Fibroblast of skin of right biceps (primary cell): ENCODE measurements at regions not wholly inside any gene's neighbourhood (a gene's known extent, or its start where the extent isn't known, plus 50 kb on each side); places are given as distances from the start of the nearest gene placed in this dataset.

Experiments
- DNase-seq: peaks from one replicate; pipeline ENCODE4 v3.0.0-alpha.2; 2013

DNA sequence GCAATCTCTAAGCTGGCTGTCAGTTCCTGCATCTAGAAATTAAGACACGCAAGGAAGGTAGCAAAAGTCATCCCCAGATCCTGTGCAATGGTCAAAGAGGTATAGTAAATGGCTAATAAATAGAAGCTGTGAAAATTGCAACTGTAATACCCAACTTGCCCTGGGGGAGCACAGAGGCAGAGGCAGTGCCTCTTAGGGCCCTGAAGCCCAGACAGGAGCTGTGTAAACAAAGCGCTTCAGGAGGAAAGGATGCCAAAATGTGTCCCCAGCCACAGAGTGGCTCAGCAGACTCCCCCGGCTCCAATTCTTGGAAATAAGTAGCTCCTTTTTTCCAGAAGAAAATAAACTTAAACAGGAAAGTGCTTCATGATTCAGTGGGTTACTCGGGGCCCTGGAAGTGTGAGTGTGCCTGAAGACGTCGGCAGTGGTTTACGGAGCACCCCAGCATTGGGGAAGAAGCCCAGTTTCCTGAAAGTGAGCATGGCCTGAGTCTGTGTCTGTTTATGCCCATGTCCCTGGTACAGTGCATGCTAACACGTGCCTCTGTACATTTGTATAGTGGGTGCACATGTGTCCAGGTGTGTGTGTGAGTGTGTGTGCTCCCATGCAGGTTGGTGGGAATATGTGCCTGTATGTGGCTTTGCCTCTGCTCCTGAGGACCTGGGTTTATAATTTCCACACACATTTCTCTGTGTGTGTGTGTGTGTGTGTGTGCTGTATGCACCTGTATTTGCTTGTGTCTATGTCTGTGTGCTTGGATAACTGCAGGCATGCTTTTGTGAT, 246.7 kb downstream of the MAFB start:
- DNase-seq: peak; percentile 42

DNA sequence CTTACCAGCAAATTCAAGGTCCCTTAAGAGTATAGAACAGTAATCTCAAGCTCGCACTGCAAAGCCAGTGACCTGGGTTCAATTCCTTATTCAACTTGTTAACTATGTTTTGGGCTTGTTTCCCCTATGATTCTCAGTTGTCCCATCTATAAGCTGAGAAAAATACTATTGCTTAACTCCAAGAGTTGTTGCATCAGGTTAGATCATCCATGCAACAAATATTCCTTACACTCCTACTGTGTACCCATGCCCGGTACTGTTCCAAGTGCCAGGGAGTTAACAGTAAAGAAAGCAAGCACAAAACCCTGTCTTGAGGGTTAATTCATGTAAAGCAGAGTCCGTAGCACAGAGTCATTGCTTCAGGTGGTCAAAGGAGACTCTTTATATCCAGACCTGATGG, 247.3 kb downstream of the MAFB start:
- DNase-seq: no peak

DNA sequence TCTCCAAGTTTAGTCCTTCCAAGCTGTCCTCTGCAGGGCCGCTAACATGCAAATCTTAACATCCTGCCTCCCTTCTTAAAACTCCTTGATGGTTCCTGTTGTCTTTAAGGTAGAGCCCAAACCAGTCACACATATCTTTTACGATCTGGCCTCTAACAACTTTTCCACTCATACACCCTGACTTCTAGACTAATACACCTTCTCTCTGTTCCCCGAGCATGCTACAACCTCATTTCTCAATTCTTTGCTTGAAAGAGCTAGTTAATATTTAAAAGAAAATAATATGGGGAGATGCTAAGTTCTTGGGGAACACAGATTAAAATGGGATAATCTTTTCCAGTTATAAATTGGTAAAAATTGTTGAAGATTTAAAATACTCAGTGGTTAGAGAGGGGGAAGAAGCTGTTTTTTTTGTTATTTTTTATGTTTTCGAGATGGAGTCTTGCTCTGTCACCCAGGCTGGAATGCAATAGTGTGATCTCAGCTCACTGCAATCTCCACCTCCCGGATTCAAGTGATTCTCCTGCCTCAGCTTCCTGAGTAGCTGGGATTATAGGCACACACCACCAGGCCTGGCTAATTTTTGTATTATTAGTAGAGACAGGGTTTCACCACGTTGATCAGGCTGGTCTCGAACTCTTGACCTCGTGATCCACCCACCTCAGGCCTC, 250.7 kb downstream of the MAFB start:
- peak; percentile 56 for DNase-seq

DNA sequence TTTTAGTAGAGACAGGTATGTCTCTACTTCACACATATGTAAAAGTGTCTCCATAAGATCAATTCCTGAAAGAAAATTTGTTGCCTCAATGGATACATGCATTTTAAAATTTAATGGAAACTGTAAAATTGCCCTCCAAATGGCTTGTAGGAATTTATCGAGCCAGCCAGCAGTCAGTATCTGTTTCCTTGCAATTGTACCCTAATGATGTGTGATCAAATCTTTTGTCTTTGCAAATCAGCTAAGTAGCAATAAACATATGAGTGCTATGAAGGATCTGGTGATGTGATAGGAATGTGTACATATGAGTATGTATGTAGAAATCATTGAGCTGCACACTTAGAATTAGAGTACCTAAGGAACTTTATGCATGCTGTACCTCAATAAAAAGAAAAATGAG, 253.0 kb downstream of the MAFB start:
- no peak for DNase-seq

DNA sequence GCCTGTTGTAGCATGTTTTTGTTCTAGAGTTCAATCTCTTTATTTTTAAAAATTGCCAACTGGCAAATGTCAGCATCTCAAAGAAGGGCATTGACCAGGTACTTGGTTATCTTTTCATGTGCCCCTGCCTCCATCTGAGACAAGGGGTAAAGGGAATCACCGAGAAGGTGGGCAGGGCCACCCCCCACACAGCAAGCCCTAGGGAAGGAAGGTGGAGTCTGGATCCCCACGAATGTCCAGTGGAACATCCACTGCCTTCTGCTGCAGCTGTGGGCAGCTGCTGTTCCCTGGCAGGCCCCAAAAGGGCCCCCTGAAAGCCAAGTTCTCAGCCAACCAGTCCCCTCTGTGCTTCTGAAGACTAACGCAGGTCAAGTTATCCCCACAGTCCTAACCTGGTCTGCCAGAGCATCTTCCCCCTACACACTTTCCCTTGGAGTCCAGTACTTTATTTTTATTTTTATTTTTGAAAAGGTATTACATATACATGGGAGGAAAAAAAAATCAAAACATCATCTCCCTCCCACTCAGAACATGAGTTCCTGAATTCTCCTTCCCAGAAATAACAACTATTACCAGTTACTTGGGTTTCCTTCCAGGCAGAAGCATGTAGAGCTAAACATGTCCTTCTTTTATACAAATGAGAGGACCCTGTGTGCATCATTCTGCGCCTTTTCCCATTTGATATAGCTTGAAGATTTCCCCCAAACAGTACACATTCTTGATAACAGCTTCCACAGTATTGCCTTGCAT, 253.7 kb downstream of the MAFB start:
- DNase-seq: no peak

DNA sequence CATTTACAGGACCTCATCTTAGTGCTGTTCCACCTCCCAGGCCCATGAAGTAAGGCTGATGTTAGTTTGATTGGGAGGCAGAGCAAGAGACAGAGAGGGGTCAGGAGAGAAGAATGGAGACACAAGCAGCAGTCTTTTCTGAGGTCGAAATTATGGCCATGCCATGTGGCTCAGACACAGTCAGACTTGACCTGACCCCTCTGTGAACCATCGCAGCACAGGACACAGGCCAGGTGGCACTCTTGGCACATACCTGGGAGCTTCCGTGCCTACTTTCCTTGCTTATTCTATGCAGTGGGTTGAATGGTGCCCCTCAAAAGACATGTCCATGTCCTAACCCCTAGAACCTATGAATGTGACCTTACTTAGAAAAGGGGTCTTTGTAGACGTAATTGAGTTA, 254.9 kb downstream of the MAFB start:
- DNase-seq: no peak

DNA sequence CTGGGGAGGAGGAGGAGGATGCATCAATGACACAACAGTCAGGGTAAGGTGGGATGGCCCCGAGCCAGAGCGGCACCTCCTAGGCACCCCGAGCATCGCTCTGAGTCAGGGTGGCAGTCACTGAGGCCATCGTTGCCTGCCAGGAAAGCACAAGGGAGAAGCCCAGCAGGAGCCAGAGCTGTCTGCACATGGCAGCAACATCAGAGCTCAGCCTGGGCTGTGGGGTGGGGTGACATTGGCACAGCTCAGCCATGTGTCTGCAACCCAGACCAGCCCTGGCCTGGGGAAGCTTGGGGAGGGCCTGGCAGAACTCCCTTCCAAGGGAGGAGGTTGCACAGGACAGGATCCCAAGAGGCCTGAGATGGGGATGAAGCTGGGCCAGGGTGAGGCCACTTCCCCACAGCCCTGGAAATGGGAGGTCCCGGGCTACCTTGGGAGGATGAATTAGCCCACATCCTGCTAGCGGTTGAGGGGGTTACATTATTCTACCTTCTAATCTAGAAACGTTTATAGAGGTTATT, 255.6 kb downstream of the MAFB start:
- no peak for DNase-seq

DNA sequence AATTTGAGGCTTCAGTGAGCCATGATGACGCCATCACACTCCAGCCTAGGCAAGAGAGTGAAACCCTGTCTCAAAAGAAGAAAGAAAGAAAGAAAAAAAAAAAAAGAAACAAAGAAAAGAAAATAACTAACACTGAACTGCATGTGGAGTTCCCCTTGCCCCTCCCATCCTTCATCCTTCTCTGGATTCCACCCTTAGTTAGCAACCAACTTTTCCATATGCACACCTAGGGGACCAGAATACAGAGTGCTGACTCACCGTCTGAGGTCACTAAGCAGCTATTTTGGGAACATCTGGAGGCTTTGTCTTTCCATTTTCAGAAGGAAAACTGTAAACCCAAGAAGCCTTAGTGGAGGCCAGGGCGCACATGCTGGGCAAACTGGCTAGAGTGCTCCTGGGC, 257.4 kb downstream of the MAFB start:
- peak; percentile 59 for DNase-seq

DNA sequence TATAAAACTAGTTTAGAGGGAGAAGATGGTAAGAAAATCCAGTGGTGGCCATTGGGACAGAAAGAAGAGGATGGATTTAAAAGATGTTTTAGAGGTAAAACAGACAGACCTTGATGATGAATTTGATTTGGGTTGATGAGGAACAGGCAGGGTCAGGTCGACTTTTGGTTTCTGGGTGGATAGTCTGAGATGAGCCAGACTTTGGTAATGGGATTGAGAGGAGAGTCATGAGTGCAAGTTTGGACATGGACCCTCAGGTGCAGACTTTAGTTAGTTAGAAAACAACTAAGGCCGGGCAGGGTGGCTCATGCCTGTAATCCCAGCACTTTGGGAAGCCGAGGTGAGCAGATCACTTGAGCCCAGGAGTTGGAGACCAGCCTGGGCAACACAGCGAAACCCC, 257.9 kb downstream of the MAFB start:
- DNase-seq: no peak

DNA sequence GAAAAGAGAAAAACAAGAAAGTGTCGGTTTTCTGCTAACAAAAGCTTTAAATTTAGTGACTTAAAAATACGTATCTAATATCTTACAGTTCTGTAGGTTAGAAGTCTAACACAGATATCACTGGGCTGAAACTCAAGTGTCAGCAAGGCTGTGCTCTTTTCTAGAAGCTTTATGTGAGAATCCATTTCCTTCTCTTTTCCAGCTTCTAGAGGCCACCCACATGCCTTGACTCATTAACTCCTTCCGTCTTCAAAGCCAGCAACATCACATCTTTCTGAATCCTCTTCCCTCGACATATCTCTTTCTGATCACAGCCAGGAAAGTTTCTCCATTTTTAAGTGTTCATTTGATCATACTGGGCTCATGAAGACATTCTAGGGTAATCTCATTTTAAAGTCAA, 262.0 kb downstream of the MAFB start:
- no peak for DNase-seq

DNA sequence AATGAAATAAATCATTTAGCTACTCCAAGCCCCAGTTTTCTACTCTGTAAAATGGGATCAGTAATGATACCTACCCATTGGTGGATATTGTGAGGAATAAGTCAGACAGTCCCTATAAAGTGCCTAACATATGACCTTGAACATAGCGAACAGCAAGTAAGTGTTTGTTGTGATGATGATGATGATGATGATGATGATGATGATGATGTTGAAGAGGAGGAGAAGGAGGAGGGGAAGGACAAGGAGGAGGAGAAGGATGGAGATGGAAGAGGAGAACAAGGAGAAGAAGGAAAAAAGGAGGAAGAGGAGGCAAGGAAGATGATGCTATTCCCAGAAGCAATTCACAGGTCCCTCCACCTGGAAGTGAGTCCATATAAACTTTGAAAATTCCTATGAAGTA, 264.3 kb downstream of the MAFB start:
- DNase-seq: no peak

DNA sequence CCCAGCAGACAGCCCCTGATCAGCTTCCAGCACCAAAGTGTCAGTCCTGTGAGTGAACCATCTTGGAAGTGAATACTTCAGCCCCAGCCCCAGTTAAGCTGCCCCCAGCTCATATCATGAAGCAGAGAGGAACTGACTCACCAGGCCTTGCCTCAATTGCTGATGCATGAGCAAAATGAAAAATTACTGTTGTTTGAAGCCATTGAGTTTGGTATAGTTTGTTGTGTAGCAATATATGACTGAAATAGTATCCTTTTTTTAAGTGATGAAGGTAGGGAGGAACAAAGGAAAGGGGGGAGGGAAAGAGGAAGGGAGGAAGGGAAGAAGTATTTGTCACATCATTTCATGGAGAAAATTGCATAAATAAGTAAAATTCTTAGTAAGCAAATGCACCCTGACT, 266.4 kb downstream of the MAFB start:
- DNase-seq: no peak

DNA sequence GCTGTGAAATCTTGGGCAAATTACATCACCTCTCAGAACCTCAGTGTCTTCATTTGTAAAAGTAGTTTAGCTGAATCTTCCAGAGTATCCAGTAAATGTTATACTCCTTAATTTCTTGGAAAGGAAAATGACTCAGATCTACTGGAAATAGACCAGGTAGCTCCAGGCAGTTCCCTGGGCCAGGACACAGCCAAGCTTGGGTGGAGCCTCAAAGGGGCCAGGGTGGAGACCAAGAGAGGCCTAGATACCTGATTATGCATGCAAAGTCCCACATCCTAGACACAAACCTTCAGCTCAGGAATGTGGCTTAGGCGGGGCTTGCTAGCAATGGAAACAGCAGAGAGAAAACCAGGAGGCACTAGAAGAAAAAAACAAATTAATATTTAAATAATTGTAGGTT, 272.8 kb downstream of the MAFB start:
- no peak for DNase-seq

DNA sequence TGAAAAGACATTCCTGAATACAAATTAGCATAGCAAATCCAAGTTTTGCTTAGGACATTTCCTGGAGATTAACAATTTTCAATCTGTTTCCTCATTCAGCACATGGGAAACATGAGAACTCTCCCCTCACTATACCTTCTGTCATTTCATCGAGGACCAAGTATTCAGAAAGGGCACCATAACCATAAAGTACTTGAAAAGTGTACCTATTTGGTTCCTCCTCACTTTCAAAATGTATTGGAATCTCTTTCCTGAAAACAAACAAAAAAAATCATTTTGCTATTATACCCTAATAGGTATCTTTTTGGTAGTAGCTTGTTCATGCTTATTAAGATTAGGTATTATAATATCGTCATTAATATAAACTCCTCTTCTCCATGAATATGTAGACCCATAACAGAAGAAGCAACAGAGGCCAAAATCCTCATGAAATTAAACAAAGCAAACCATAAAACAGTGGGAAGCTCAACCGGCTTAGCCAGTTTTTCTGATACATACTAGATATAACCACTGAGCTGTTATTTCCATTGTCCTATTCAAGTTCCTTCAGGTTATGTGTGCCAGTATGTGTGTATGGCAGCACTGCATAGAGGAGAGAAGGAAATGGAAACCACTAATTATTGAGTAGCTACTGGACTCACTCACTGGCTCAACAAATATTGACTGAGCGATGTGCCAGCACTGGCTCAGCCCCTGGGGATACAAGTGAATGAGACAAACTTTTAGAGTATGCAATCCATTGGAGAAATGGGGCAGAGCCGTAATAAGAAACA, 274.0 kb downstream of the MAFB start:
- no peak for DNase-seq

DNA sequence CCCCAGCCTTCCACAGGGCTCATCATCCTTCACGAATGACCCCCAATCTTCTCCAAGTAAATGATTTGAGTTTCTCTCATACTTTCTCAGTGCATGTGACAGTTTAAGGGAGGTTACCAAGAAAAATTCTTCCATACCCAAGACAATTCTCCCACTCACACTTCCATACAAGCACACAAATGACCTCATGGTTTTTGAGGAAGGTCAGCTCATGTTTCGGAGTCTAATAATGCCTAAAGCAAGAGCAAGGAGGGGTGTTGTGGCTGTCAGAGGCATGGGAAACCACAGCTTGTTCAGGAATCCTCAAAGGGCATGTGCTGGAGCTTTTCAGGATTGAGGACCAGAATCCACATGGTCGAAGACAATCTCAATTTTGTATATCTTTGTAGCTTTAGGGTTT, 279.0 kb downstream of the MAFB start:
- DNase-seq: no peak

DNA sequence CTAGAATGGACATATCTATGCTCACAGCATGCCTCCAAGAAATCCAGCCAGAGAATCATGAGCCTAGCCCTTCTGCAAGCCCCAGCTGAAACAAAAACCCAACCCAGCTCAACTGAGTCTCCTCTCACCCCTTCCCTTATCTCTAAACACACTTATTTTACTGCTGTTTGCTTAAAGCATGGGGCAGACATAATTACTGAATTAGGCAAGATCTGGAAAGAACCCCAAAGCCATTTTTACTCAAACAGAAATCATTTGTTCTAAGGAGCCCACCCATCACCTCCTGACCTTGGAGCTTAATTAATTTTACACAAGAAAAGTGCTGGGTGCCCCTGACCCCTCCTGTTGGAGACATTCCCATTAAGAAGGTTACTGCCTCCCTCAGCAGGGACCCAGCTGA, 291.6 kb downstream of the MAFB start:
- no peak for DNase-seq

DNA sequence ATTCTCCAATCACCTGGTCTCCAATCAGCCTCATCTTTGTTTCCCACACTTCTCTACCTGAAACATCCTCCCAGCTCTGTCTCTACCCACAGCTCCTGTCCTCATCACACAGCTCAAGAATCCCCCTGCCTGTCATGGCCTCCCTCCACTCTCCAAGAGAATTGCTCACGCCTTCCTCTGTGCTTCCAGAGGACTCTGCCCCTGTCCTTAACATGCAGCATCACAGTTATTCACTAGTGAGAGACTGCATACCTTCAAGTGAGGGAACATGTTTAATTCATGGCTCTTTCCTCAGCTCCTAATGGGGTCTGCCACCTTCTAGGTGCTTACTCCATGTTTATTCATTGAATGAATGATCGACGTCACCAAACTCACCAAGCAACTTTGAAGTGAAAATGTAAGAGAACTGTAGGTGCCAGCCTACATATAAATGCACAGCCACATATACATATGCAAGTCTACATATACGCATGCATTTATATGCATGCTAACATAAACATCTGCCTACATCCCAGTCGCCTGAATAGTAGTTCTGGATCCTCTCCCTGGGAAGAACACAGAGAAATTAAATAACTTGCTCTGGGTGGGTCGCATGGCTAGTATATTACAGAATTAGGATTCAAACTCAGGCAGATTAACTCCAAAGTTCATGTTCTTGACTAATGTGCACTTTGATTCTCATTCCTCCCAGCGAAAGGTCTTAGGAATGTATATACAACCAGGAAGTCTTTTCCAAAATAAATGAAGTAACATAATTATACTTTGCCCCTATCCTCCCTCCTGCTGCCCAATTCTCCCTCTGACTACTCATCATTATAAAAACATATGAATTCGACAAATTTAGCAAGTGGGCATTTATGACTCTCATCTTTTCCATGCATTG, 295.6 kb downstream of the MAFB start:
- no peak for DNase-seq

DNA sequence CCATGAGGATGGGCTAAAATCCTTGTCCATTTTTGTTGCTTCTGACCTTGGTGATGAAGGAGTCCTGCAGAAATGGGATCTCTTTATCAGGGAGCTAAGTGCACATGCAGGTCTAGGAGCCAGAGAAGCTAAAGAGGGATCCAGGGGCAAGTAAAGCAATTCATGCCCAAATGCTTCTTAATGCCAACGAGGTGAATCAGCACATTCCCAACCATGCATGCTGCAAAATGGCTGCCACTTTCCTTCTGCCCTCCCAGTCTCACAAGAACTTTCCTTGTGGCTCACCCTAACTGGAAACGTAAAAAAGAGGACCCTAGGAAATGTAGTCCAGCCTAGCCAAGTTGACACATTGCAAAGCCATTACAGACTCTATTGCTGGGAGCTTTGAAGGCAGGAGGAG, 298.4 kb downstream of the MAFB start:
- peak; percentile 6 for DNase-seq

DNA sequence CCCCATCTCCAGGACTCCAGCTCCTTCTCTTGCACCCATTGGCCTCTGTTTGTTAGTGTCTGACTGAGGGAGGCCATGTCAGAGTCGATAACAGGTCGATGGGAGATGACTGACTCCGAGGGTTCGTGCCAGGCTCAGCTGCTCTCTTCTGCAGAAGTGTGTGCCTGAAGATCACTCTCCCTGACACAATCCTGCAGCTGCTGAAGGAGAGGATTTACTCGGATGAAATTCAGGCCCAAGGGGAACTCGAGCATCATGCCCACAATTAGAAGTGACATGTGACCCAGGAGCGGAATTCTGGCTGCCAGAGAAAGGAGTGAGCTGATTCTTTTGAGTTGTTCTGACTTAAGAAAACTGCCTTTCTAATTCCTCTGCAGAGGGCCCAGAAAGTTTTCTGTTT, 318.2 kb downstream of the MAFB start:
- no peak for DNase-seq

DNA sequence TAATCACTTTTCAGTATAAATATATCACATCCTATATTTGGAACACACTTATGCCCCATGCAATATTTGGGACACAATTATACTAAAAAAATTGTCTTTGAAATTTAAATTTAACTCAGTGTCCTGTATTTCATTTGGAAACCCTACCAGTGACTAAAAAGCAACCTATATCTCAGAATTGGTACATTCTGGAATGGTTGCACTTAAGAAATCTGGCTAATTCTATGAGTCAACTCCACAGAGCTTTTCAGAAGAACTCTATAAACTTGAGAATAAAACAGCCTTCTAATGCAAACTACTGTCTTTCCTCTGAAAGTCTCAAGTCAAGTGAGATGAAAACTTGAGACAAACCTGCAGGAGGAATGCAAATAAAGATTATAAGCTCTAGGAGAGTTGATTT, 320.2 kb downstream of the MAFB start:
- no peak for DNase-seq

DNA sequence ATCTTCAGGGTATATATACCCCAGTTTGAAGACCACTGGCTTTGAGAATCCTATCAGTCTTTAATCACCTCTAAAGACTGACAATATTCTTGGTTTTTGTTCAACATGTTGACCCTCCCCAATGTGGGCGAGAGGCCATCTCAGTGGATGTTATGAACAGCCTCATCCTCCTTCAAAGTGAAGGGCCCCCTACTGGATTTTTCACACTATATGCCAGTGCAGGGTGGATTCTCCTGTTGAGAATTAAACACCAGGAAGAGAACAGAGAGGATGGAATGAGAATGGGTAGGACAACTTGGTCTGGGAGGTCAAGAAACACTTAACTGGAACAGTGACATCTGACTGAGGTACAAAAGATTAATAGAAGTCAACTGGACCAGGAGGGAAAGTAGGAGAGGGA, 327.1 kb downstream of the MAFB start:
- DNase-seq: no peak
